Naive thymus-derived CD4-positive, alpha-beta T cell (primary cell): ENCODE measurements at regions not wholly inside any gene's neighbourhood (a gene's known extent, or its start where the extent isn't known, plus 50 kb on each side); places are given as distances from the start of the nearest gene placed in this dataset.

Experiments
- ATAC-seq: fragments of 150-1000 bp; cut with Tn5 transposase; 2 replicates; pipeline ENCODE4 v1.10.0; 2021; ENCODE audit warnings: mild to moderate bottlenecking, moderate library complexity
- CTCF ChIA-PET: fragments of 350-600 bp; sonication (Branson Sonifier 250); formaldehyde crosslinking; loops from one replicate; lab custom pipeline; 2021; ENCODE audit warnings: antibody characterized with exemption; lab: Charles Lee
- POLR2A ChIA-PET: fragments of 350-600 bp; sonication (Branson Sonifier 250); formaldehyde crosslinking; loops from one replicate; lab custom pipeline; 2021; ENCODE audit warnings: antibody characterized with exemption, inconsistent platforms; lab: Charles Lee
- DNase-seq, 9 donors: peaks; one replicate each; pipeline versions ENCODE4 v3.0.0 to v3.0.0-alpha.2; 2020 to 2022; ENCODE audit warnings: mixed read lengths in 1 of 9
- H3K27ac ChIP-seq: one replicate; pipeline ENCODE4 v1.7.0; 2013; ENCODE audit warnings: mild to moderate bottlenecking, low read depth, low read length, moderate library complexity
- H3K27me3 ChIP-seq, 2 donors: one replicate each; pipeline ENCODE4 v1.7.0; 2013; ENCODE audit warnings: low read length in 2 of 2, mild to moderate bottlenecking in 2 of 2, moderate library complexity in 2 of 2; ENCODE audit not compliant: control insufficient read depth in 2 of 2, insufficient read depth in 2 of 2
- H3K36me3 ChIP-seq, 3 experiments: 1 replicate in 2 of 3; 2 replicates in 1 of 3; pipeline ENCODE4 v1.7.0; 2013; ENCODE audit warnings: low read length in 3 of 3, mild to moderate bottlenecking in 3 of 3, moderate library complexity in 1 of 3; ENCODE audit not compliant: insufficient read depth in 3 of 3, control insufficient read depth in 2 of 3
- H3K4me1 ChIP-seq, 2 donors: one replicate each; pipeline ENCODE4 v1.7.0; 2013; ENCODE audit warnings: low read length in 2 of 2, mild to moderate bottlenecking in 2 of 2, moderate library complexity in 1 of 2; ENCODE audit not compliant: control insufficient read depth in 2 of 2, insufficient read depth in 2 of 2
- H3K4me3 ChIP-seq: 2 replicates; pipeline ENCODE4 v1.7.0; 2013; ENCODE audit warnings: mild to moderate bottlenecking, low read length
- H3K9me3 ChIP-seq, 3 experiments: 1 replicate in 2 of 3; 2 replicates in 1 of 3; pipeline ENCODE4 v1.7.0; 2013; ENCODE audit warnings: low read length in 3 of 3; ENCODE audit not compliant: control insufficient read depth in 2 of 3
- H3K27ac Mint-ChIP-seq, 9 donors: one replicate each; pipeline ENCODE4 v1.8.0; 2020 to 2022; ENCODE audit warnings: mixed read lengths in 9 of 9, mild to moderate bottlenecking in 8 of 9, moderate library complexity in 5 of 9, inconsistent platforms in 2 of 9
- H3K27me3 Mint-ChIP-seq, 5 donors: one replicate each; pipeline ENCODE4 v1.8.0; 2021 to 2022; ENCODE audit warnings: mixed read lengths in 5 of 5, mild to moderate bottlenecking in 1 of 5
- H3K36me3 Mint-ChIP-seq, 5 donors: one replicate each; pipeline ENCODE4 v1.8.0; 2020 to 2022; ENCODE audit warnings: mixed read lengths in 5 of 5, mild to moderate bottlenecking in 3 of 5, inconsistent platforms in 1 of 5
- H3K4me1 Mint-ChIP-seq, 7 donors: one replicate each; pipeline ENCODE4 v1.8.0; 2020 to 2022; ENCODE audit warnings: mixed read lengths in 7 of 7, mild to moderate bottlenecking in 3 of 7, inconsistent platforms in 1 of 7
- H3K4me3 Mint-ChIP-seq, 10 donors: one replicate each; pipeline ENCODE4 v1.8.0; 2020 to 2022; ENCODE audit warnings: mild to moderate bottlenecking in 10 of 10, mixed read lengths in 10 of 10, moderate library complexity in 6 of 10, inconsistent platforms in 2 of 10
- H3K9me3 Mint-ChIP-seq, 11 donors: one replicate each; pipeline ENCODE4 v1.8.0; 2020 to 2022; ENCODE audit warnings: mixed read lengths in 11 of 11, mild to moderate bottlenecking in 4 of 11, inconsistent platforms in 1 of 11, moderate library complexity in 1 of 11
- intact Hi-C, 2 donors: fragments of 100-400 bp; cut with micrococcal nuclease; formaldehyde crosslinking; loops; one replicate each; pipeline ENCODE4 v1.15.1; 2023

DNA sequence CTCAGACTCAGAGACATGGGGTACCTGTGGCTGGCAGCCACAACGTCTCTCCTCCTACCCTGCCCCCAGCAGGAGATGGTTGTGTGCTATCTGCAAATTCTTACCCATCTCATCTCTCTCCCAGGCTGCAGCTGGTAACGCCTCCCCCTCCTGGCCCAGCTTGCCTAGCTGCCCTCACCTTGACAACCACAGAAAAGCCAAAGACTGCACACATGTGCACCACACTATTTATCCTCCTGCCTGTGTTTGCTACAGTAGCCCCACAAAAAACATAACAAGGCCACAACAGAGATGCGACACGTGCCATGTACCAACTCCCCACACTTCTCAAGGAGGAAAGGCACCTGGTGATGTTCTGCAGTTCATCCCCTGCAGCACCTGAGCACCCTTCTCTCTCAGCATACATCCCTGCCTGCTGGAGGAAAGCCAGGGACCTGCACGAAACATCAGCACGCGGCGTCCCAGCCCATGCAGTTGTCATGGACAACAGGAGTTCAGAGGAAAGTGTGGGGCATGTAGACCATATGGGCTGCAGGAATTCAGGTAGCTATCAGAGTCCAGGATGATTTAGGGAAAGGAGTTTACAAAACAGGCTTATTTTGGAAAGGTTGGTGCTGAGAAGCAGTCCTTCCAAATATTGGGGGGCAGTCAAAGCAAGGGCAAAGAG is 168.7 kb downstream of the C5orf15 start:
- Mint-ChIP-seq H3K36me3 (no peaks in the 10 kb centered on the region), H3K27ac (no peak overlapping the region), H3K4me1 (no peaks in the 10 kb centered on the region), H3K9me3 (peaks cover 0 to 2% (median 0%) of the 10 kb centered on the region in 11 donors), H3K27me3 (peaks cover 0 to 28% (median 14%) of the 10 kb centered on the region in 5 donors), H3K4me3 (no peak overlapping the region)
- H3K27me3 ChIP-seq: no peaks in the 10 kb centered on the region
- H3K4me3 ChIP-seq: no peak overlapping the region
- POLR2A ChIA-PET: no interaction called here
- H3K9me3 ChIP-seq: no peaks in the 10 kb centered on the region
- H3K36me3 ChIP-seq: no peaks in the 10 kb centered on the region
- intact Hi-C loops: no loop called here
- no peaks in the 10 kb centered on the region for H3K4me1 ChIP-seq
- H3K27ac ChIP-seq: no peak overlapping the region
- ATAC-seq: no peak
- DNase-seq: no peak
- CTCF ChIA-PET: no interaction called here

GRCh38 chr5:133797167-133797566 is 171.3 kb downstream of the C5orf15 start:
- Mint-ChIP-seq H3K27ac (no peak overlapping the region), H3K36me3 (no peaks in the 10 kb centered on the region), H3K9me3 (no peaks in the 10 kb centered on the region), H3K27me3 (peaks cover 0 to 26% (median 11%) of the 10 kb centered on the region in 5 donors), H3K4me3 (no peak overlapping the region), H3K4me1 (no peaks in the 10 kb centered on the region)
- Histone ChIP-seq H3K27ac (no peak overlapping the region), H3K36me3 (no peaks in the 10 kb centered on the region), H3K9me3 (no peaks in the 10 kb centered on the region), H3K27me3 (no peaks in the 10 kb centered on the region), H3K4me1 (no peaks in the 10 kb centered on the region), H3K4me3 (no peak overlapping the region)
- ChIA-PET CTCF (no interaction called here), POLR2A (no interaction called here)
- intact Hi-C loops: no loop called here
- ATAC-seq (no peak), DNase-seq (no peak)

DNA sequence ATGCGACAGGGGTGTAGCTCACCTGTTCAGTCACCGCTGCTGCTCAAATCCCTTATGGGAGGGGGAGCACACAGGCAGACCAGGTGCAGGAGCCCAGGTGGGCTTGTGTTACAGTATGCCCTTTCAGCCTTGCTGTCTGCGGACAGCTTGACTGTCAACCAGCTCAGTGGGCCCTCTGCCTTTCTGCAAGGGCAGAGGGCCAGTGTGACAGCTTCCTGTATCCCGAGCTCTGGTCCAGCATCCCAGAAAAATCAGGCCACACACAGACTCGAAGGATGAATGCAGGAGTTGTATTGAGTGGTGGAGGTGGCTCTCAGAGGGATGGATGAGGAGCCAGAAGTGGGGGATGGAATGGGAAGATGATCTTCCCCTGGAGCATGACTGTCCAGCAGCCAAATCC is 172.2 kb downstream of the C5orf15 start:
- Histone ChIP-seq H3K27me3 (no peaks in the 10 kb centered on the region), H3K9me3 (no peaks in the 10 kb centered on the region), H3K4me3 (no peak overlapping the region), H3K27ac (no peak overlapping the region), H3K36me3 (no peaks in the 10 kb centered on the region), H3K4me1 (no peaks in the 10 kb centered on the region)
- H3K36me3 Mint-ChIP-seq: no peaks in the 10 kb centered on the region
- DNase-seq (no peak), ATAC-seq (no peak)
- H3K9me3 Mint-ChIP-seq: no peaks in the 10 kb centered on the region
- CTCF ChIA-PET: no interaction called here
- peaks cover 0 to 19% (median 3%) of the 10 kb centered on the region in 5 donors for H3K27me3 Mint-ChIP-seq
- H3K27ac Mint-ChIP-seq: no peak overlapping the region
- POLR2A ChIA-PET: no interaction called here
- intact Hi-C loops: no loop called here
- no peaks in the 10 kb centered on the region for H3K4me1 Mint-ChIP-seq
- no peak overlapping the region for H3K4me3 Mint-ChIP-seq

- Histone ChIP-seq H3K27ac (no peak overlapping the region), H3K4me3 (no peak overlapping the region), H3K9me3 (no peaks in the 10 kb centered on the region), H3K4me1 (no peaks in the 10 kb centered on the region), H3K27me3 (no peaks in the 10 kb centered on the region), H3K36me3 (no peaks in the 10 kb centered on the region)
- no peaks in the 10 kb centered on the region for H3K4me1 Mint-ChIP-seq
- H3K9me3 Mint-ChIP-seq: peaks cover 0 to 2% (median 0%) of the 10 kb centered on the region in 11 donors
- CTCF ChIA-PET: no interaction called here
- intact Hi-C loops: no loop called here
- peaks cover 0 to 20% (median 5%) of the 10 kb centered on the region in 5 donors for H3K27me3 Mint-ChIP-seq
- POLR2A ChIA-PET: no interaction called here
- H3K4me3 Mint-ChIP-seq: no peak overlapping the region
- H3K27ac Mint-ChIP-seq: no peak overlapping the region
- DNase-seq (no peak), ATAC-seq (no peak)
- no peaks in the 10 kb centered on the region for H3K36me3 Mint-ChIP-seq
These were observed 173.5 kb downstream of the C5orf15 start for GRCh38 chr5:133794771-133795415.

DNA sequence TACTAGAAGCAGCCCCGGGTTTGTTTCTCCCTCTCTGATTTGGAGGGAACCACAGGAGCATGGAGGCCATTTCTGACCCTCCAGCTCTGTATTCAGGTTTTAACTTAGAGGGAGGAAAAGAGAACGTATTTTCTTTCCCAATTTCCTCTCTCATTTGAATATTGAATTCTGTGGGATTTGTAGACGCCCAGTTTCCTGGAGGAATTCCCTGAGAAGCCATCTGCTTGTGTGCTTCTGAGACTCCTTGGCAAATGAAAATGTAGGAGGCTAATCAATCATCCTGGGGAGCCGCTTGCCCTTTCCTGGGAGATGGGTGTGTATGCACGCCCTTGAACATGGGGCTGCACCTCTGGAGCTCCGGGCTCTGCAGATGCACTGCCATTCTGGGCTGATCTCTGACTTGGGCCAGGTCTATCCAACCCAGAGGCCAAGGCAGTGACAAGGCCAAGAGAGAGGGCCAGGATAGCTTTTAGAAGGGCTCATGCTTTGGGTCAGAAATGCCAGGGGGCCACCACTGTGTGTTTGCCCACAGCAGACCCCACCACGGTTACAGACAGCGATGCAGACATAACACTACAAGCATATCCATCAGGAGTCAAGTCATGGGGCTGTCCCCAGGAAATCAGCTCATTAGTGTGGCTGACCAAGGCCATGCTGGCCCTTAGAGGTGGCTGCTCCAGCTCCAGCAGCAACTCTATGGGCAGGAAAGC is 174.5 kb downstream of the C5orf15 start:
- no peaks in the 10 kb centered on the region for H3K4me1 Mint-ChIP-seq
- Histone ChIP-seq H3K27me3 (no peaks in the 10 kb centered on the region), H3K27ac (no peak overlapping the region), H3K4me3 (no peak overlapping the region), H3K36me3 (no peaks in the 10 kb centered on the region), H3K9me3 (no peaks in the 10 kb centered on the region), H3K4me1 (no peaks in the 10 kb centered on the region)
- DNase-seq: no peak
- ChIA-PET POLR2A (interaction anchor here (0.6 kb wide), 1 partner anchor 318 kb away, joined by 3 read pairs; no protein-coding TSS in a partner anchor), CTCF (no interaction called here)
- intact Hi-C loops: no loop called here
- no peak overlapping the region for H3K27ac Mint-ChIP-seq
- ATAC-seq: no peak
- no peak overlapping the region for H3K4me3 Mint-ChIP-seq
- H3K9me3 Mint-ChIP-seq: peaks cover 0 to 2% (median 0%) of the 10 kb centered on the region in 11 donors
- H3K27me3 Mint-ChIP-seq: peaks cover 0 to 18% (median 0%) of the 10 kb centered on the region in 5 donors
- H3K36me3 Mint-ChIP-seq: no peaks in the 10 kb centered on the region

DNA sequence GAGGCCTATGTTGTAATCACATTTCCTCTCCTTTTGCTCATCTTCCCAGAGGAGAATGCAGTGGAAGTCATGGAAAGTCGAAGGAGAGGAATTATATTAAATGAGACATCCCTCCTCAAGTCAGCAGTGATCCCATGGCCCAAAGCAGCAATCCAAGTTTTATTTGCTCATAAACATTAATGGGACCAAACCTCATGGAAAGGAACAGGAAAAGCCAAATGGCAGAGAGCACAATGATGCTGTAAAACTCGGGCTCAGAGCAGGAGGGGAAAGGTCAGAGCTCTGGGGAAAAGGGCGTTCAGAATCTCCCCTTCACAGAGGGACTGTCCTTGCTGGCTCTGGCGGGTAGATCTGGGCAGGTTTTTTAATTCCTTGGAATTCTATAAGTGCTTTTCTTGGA is 175.8 kb downstream of the C5orf15 start:
- no peaks in the 10 kb centered on the region for H3K4me1 ChIP-seq
- H3K4me3 ChIP-seq: no peak overlapping the region
- CTCF ChIA-PET: no interaction called here
- H3K27ac ChIP-seq: no peak overlapping the region
- Mint-ChIP-seq H3K27me3 (peaks cover 0 to 15% (median 0%) of the 10 kb centered on the region in 5 donors), H3K4me1 (no peaks in the 10 kb centered on the region), H3K4me3 (no peak overlapping the region), H3K27ac (no peak overlapping the region), H3K9me3 (peaks cover 0 to 2% (median 0%) of the 10 kb centered on the region in 11 donors), H3K36me3 (no peaks in the 10 kb centered on the region)
- DNase-seq (no peak), ATAC-seq (no peak)
- POLR2A ChIA-PET: no interaction called here
- H3K9me3 ChIP-seq: no peaks in the 10 kb centered on the region
- intact Hi-C loops: no loop called here
- no peaks in the 10 kb centered on the region for H3K36me3 ChIP-seq
- H3K27me3 ChIP-seq: no peaks in the 10 kb centered on the region
